ENCODE measurements at regions not wholly inside any gene's neighbourhood (a gene's known extent, or its start where the extent isn't known, plus 50 kb on each side); places are given as distances from the start of the nearest gene placed in this dataset.

DNA sequence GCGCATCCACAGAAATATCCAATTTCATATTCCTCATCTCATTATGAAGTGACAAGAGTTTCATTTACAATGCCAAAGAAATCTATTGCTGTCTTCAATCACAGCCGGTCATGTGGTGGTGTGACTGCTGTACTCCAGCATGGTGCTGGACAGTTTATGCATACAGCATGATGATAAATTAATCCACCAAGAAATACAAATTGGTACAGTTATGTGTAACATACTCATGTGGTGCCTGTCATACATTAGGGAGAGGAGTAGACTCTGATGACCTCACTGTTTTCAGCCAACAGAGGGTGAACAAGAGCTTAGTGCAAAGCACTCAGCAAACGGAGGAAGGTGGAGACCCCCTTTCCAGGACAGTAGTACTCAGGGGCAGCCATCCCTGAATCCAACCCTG lies 178.4 kb upstream of the SYNDIG1 start:
- Histone ChIP-seq H3K9me3 (ENCODE audit: control insufficient read depth, insufficient read depth, low read length) (no peaks in the 10 kb centered on the region), H3K27me3 (ENCODE audit: control insufficient read depth, insufficient read depth, low read length) (no peaks in the 10 kb centered on the region), H3K4me3 (ENCODE audit: low read depth, low read length) (no peak overlapping the region), H3K27ac (ENCODE audit: low read depth, low read length) (no peak overlapping the region)
- TF ChIP-seq, protein P1, sequence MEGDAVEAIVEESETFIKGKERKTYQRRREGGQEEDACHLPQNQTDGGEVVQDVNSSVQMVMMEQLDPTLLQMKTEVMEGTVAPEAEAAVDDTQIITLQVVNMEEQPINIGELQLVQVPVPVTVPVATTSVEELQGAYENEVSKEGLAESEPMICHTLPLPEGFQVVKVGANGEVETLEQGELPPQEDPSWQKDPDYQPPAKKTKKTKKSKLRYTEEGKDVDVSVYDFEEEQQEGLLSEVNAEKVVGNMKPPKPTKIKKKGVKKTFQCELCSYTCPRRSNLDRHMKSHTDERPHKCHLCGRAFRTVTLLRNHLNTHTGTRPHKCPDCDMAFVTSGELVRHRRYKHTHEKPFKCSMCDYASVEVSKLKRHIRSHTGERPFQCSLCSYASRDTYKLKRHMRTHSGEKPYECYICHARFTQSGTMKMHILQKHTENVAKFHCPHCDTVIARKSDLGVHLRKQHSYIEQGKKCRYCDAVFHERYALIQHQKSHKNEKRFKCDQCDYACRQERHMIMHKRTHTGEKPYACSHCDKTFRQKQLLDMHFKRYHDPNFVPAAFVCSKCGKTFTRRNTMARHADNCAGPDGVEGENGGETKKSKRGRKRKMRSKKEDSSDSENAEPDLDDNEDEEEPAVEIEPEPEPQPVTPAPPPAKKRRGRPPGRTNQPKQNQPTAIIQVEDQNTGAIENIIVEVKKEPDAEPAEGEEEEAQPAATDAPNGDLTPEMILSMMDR (IDR thresholded peaks at IDR 0.05; ENCODE audit: low read depth, low read length) = no peak
- POLR2A ChIA-PET = no interaction called here
- no peak for DNase-seq (ENCODE audit: low read depth, low spot score)
- CTCF ChIA-PET = no interaction called here

DNA sequence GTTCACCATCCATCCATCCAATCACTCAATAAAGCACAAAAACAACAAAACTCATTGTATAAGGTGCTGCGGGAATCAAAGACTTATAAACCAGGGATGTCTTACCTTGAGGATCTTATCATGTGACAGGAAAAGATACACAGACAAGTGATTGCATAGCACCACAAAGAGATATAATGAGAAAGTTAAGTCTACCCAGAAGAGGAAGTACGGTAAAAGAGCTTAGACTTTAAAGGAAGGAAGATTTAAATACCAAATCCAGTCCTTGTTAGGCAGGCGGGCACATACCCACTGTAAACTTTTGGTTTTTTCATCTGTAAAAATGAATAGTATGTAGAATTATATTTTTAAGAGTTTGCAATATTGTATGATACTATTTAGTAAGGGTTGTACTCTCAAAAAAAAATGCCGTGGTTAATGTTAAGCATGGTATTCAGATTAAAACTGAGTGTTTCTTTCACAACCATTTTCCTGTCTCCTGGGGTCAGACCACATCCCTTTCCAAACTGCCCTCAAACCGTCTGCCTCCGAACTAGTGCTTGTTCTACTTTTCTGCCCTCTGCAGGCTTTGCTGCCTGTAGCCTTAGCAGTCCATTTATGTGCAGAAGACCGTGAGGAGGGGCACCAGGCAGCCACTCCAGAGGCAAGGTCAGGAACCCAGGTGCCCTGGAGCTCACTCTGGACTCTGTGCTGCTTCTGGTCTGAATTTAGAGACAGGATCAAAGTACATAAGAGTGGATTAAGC lies 179.5 kb upstream of the SYNDIG1 start:
- DNase-seq (ENCODE audit: low read depth, low spot score) = no peak
- ChIA-PET CTCF (no interaction called here), POLR2A (no interaction called here)
- TF ChIP-seq, protein P1 (IDR thresholded peaks at IDR 0.05; ENCODE audit: low read depth, low read length) = no peak
- Histone ChIP-seq H3K27ac (ENCODE audit: low read depth, low read length) (no peak overlapping the region), H3K9me3 (ENCODE audit: control insufficient read depth, insufficient read depth, low read length) (no peaks in the 10 kb centered on the region), H3K27me3 (ENCODE audit: control insufficient read depth, insufficient read depth, low read length) (no peaks in the 10 kb centered on the region), H3K4me3 (ENCODE audit: low read depth, low read length) (no peak overlapping the region)

DNA sequence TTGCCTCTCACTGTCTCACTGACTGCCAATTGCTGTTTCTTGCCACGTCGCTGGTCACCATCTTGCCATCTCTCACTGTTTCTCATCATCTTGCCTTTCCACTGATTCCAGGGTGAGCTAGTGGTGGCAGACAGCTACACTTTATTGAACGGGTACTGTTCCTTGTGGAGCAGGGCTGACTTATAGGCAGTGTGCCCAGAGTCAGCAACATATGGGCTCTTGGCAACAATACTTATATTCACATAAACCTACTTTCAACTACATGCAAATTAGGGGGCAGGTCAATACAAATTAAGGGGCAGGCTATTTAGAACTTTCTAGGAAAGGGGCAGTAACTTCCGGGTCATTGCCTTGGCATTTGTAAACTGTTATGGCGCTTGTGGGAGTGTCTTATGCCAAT lies 186.2 kb upstream of the SYNDIG1 start:
- CTCF ChIA-PET = no interaction called here
- H3K4me3 ChIP-seq (ENCODE audit: low read depth, low read length) = no peak overlapping the region
- no peak overlapping the region for H3K27ac ChIP-seq (ENCODE audit: low read depth, low read length)
- no peak for DNase-seq (ENCODE audit: low read depth, low spot score)
- TF ChIP-seq, protein P1 (IDR thresholded peaks at IDR 0.05; ENCODE audit: low read depth, low read length) = no peak
- H3K9me3 ChIP-seq (ENCODE audit: control insufficient read depth, insufficient read depth, low read length) = no peaks in the 10 kb centered on the region
- H3K27me3 ChIP-seq (ENCODE audit: control insufficient read depth, insufficient read depth, low read length) = no peaks in the 10 kb centered on the region
- POLR2A ChIA-PET = no interaction called here

DNA sequence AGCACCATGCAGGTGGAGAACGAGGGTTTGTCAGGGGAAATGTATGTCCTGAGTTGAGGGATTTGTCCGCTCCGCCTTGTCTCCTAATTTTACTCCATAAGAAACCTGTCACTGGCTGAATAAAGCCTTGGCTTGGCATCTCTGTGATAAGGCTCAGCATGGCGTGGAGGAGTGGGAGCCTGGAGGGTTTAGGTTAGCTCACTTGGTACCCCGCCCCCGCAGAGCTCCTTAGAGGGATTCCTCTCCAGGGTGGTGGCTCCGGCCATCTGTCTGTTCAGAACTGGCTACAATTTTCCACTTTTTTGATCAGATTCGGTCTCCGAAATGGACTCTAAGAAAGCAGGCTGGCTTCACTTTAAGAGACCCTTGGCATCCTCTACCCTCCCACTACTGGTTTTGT lies 192.2 kb upstream of the SYNDIG1 start:
- DNase-seq (ENCODE audit: low read depth, low spot score) = no peak
- Histone ChIP-seq H3K4me3 (ENCODE audit: low read depth, low read length) (no peak overlapping the region), H3K27ac (ENCODE audit: low read depth, low read length) (no peak overlapping the region), H3K27me3 (ENCODE audit: control insufficient read depth, insufficient read depth, low read length) (no peaks in the 10 kb centered on the region), H3K9me3 (ENCODE audit: control insufficient read depth, insufficient read depth, low read length) (no peaks in the 10 kb centered on the region)
- ChIA-PET CTCF (no interaction called here), POLR2A (no interaction called here)
- TF ChIP-seq, protein P1 (IDR thresholded peaks at IDR 0.05; ENCODE audit: low read depth, low read length) = no peak

DNA sequence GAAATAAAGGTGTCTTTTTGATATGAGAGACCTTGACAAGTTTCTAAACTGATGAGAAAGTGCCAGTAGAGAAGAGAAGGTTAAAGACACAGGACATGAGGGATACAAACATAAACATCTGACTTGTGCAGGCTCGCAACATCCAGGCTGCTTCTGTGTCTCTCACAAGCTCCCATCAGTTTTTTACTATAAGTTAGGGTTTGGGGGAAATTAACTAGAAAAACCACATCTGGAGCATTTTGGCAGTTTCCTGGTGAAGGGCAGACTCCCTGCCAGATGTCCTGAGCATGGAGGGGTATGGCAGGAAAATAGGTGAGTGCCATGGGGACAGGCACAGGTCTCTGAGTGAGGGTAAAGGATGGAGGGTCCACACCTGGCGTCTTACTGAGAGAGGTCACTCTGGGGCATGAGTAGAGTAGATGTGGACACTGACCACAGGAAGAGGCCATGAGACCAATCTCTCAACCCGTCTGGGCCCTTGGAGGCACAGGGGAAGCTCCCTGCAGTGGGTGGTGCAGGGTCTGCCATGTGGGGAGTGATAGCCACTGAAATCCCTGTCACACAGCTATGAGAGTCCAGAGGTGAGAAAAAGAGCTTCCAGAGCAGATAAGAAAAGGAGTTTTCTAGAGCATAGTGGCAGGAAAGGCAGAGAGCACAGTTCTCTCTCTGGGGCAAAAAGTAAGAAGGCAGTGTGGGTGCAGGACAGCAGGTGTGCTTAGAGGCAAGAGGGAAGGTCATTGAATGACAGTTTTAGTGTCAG lies 193.3 kb upstream of the SYNDIG1 start:
- Histone ChIP-seq H3K9me3 (ENCODE audit: control insufficient read depth, insufficient read depth, low read length) (no peaks in the 10 kb centered on the region), H3K27me3 (ENCODE audit: control insufficient read depth, insufficient read depth, low read length) (no peaks in the 10 kb centered on the region), H3K4me3 (ENCODE audit: low read depth, low read length) (no peak overlapping the region), H3K27ac (ENCODE audit: low read depth, low read length) (no peak overlapping the region)
- ChIA-PET CTCF (no interaction called here), POLR2A (interaction anchor here (0.6 kb wide), 1 partner anchor 88 kb away, joined by 3 read pairs; no protein-coding TSS in a partner anchor)
- TF ChIP-seq, protein P1 (IDR thresholded peaks at IDR 0.05; ENCODE audit: low read depth, low read length) = no peak
- no peak for DNase-seq (ENCODE audit: low read depth, low spot score)
